ENCODE measurements at regions not wholly inside any gene's neighbourhood (a gene's known extent, or its start where the extent isn't known, plus 50 kb on each side); places are given as distances from the start of the nearest gene placed in this dataset.

- Mint-ChIP-seq H3K9me3 (ENCODE audit: unreplicated experiment) (no peaks in the 10 kb centered on the region), H3K27ac (ENCODE audit: unreplicated experiment) (no peak overlapping the region), H3K27me3 (ENCODE audit: unreplicated experiment) (no peaks in the 10 kb centered on the region), H3K4me3 (ENCODE audit: unreplicated experiment) (no peak overlapping the region), H3K4me1 (ENCODE audit: low read depth, unreplicated experiment) (peaks cover 2% of the 10 kb centered on the region), H3K36me3 (ENCODE audit: unreplicated experiment) (no peaks in the 10 kb centered on the region)
- TF ChIP-seq, protein P1, sequence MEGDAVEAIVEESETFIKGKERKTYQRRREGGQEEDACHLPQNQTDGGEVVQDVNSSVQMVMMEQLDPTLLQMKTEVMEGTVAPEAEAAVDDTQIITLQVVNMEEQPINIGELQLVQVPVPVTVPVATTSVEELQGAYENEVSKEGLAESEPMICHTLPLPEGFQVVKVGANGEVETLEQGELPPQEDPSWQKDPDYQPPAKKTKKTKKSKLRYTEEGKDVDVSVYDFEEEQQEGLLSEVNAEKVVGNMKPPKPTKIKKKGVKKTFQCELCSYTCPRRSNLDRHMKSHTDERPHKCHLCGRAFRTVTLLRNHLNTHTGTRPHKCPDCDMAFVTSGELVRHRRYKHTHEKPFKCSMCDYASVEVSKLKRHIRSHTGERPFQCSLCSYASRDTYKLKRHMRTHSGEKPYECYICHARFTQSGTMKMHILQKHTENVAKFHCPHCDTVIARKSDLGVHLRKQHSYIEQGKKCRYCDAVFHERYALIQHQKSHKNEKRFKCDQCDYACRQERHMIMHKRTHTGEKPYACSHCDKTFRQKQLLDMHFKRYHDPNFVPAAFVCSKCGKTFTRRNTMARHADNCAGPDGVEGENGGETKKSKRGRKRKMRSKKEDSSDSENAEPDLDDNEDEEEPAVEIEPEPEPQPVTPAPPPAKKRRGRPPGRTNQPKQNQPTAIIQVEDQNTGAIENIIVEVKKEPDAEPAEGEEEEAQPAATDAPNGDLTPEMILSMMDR (IDR thresholded peaks at IDR 0.05; ENCODE audit: partially characterized antibody, unreplicated experiment), result no peak
- DNase-seq, result no peak
These were observed 146.9 kb upstream of the SGK1 start for GRCh38 chr6:134464690-134465411.

DNA sequence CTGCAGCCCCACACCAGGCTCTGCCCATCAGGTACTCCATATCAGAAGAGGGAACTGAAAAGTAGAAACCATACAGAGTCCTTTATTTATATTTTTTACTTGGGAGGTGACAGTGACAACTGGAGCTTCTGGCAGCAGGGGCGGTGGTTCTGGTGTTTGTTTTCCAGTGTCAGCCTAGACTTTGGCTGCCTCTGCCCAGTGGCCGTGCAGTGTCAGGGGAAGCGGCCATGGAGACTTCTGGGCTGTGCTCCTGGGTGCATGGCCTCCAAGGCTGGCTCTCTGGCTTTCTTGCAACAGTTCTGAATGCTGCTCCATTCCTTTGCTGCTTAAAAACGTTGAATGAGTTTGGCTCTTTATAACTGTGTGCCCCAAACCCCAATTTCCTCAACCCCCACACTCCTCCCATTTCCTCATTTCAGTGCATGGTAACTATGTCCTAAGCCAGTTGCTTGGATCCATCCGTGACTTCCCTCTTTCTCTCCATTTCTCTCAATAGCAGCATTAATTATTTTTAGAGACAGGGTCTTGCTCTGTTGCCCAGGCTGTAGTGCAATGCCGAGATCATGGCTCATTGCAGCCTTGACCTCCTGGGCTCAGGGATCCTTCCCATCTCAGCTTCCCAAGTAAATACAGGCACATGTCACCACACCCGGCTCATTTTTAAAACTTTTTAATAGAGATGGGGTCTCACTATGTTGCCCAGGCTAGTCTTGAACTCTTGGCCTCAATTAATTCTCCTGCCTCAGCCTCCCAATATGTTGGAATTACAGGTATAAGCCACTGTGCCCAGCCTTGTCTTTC lies 141.1 kb upstream of the SGK1 start:
- H3K4me3 Mint-ChIP-seq (ENCODE audit: unreplicated experiment), result no peak overlapping the region
- H3K36me3 Mint-ChIP-seq (ENCODE audit: unreplicated experiment), result no peaks in the 10 kb centered on the region
- no peak for DNase-seq
- peaks cover 1% of the 10 kb centered on the region for H3K4me1 Mint-ChIP-seq (ENCODE audit: low read depth, unreplicated experiment)
- H3K9me3 Mint-ChIP-seq (ENCODE audit: unreplicated experiment), result no peaks in the 10 kb centered on the region
- no peak overlapping the region for H3K27ac Mint-ChIP-seq (ENCODE audit: unreplicated experiment)
- TF ChIP-seq, protein P1 (IDR thresholded peaks at IDR 0.05; ENCODE audit: partially characterized antibody, unreplicated experiment), result no peak
- H3K27me3 Mint-ChIP-seq (ENCODE audit: unreplicated experiment), result no peaks in the 10 kb centered on the region

GRCh38 chr6:134457941-134458340 lies 140.0 kb upstream of the SGK1 start:
- Mint-ChIP-seq H3K4me3 (ENCODE audit: unreplicated experiment) (no peak overlapping the region), H3K27me3 (ENCODE audit: unreplicated experiment) (no peaks in the 10 kb centered on the region), H3K27ac (ENCODE audit: unreplicated experiment) (no peak overlapping the region), H3K36me3 (ENCODE audit: unreplicated experiment) (no peaks in the 10 kb centered on the region), H3K9me3 (ENCODE audit: unreplicated experiment) (no peaks in the 10 kb centered on the region), H3K4me1 (ENCODE audit: low read depth, unreplicated experiment) (peaks cover 5% of the 10 kb centered on the region)
- TF ChIP-seq, protein P1 (IDR thresholded peaks at IDR 0.05; ENCODE audit: partially characterized antibody, unreplicated experiment), result no peak
- DNase-seq, result no peak

DNA sequence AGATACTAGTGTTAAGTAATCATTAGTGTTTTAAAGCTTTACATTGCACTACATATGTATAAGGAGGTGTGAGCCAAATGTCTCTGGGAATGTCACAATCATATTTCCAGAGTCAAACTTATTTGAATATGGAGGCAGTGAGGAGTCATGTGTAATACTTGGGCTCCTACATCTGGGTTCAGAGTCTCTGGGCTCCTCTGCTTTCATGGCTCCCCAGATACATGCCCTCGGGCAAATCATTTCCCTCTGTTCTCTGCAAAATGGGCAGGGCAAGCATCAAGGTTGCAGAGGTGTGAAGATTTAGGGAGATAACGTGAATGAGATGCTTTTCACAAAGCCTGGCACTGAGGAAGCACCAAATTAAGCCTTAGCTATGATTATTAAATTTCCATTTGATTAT lies 138.3 kb upstream of the SGK1 start:
- TF ChIP-seq, protein P1 (IDR thresholded peaks at IDR 0.05; ENCODE audit: partially characterized antibody, unreplicated experiment), result no peak

DNA sequence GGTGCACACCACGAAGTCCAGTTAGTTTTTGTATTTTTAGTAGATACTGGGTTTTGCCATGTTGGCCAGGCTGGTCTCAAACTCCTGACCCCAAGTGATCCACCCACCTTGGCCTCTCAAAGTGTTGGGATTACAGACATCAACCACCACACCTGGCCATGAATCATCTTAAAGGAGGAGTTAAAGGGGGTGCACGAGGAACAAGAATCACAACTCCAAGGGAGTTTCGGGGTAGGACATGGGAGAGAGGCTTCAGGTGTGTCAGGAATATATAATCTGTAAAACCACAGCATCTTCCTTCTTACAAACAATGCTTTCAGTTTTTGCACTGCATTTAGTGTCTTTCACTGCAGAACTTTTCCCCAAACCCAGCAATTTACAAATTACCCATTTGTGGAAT lies 137.4 kb upstream of the SGK1 start:
- no peak overlapping the region for H3K27ac Mint-ChIP-seq (ENCODE audit: unreplicated experiment)
- H3K36me3 Mint-ChIP-seq (ENCODE audit: unreplicated experiment), result no peaks in the 10 kb centered on the region

More for the DNA sequence above, 138.3 kb upstream of the SGK1 start:
- H3K4me1 Mint-ChIP-seq (ENCODE audit: low read depth, unreplicated experiment), result peaks cover 5% of the 10 kb centered on the region
- no peak overlapping the region for H3K4me3 Mint-ChIP-seq (ENCODE audit: unreplicated experiment)
- peaks cover 2% of the 10 kb centered on the region for H3K27me3 Mint-ChIP-seq (ENCODE audit: unreplicated experiment)
- no peaks in the 10 kb centered on the region for H3K9me3 Mint-ChIP-seq (ENCODE audit: unreplicated experiment)
- no peak overlapping the region for H3K27ac Mint-ChIP-seq (ENCODE audit: unreplicated experiment)
- no peaks in the 10 kb centered on the region for H3K36me3 Mint-ChIP-seq (ENCODE audit: unreplicated experiment)
- no peak for DNase-seq

More for the DNA sequence above, 137.4 kb upstream of the SGK1 start:
- Mint-ChIP-seq H3K4me3 (ENCODE audit: unreplicated experiment) (no peak overlapping the region), H3K27me3 (ENCODE audit: unreplicated experiment) (peaks cover 2% of the 10 kb centered on the region), H3K9me3 (ENCODE audit: unreplicated experiment) (no peaks in the 10 kb centered on the region), H3K4me1 (ENCODE audit: low read depth, unreplicated experiment) (peaks cover 5% of the 10 kb centered on the region)
- TF ChIP-seq, protein P1 (IDR thresholded peaks at IDR 0.05; ENCODE audit: partially characterized antibody, unreplicated experiment), result no peak
- no peak for DNase-seq

Data from glutamatergic neuron (in vitro differentiated cells).